Fibroblast of peridontal ligament (primary cell): ENCODE measurements at regions not wholly inside any gene's neighbourhood (a gene's known extent, or its start where the extent isn't known, plus 50 kb on each side); places are given as distances from the start of the nearest gene placed in this dataset.
"Not testable (repeated sequence)": the region's sequence is repeated elsewhere in the genome, so short reads cannot be mapped to it uniquely, and the experiment has no call there.

ENCODE experiments used
- DNase-seq: peaks from one replicate; pipeline ENCODE4 v3.0.0-alpha.2; 2010; ENCODE audit errors: extremely low read depth

DNA sequence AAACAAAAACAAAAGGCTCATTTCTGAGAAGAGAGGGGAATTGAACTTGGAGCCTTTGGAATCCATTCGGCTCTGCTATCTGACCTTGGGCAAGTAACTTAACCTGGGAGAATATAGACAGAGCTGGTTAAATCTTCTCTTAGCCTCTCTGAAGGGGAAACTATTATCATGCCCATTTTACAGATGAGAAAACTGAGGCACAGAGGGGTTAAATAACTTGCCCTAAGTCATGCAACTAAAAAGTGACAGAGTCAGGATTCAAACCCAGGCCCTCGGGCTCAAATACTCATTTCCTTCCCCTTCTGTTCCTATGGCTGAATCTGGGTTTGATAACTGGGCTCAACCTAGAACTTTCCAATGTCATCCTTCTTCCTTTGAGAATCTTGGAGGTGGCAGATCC is 291.3 kb upstream of the MSX2 start:
- no peak for DNase-seq

DNA sequence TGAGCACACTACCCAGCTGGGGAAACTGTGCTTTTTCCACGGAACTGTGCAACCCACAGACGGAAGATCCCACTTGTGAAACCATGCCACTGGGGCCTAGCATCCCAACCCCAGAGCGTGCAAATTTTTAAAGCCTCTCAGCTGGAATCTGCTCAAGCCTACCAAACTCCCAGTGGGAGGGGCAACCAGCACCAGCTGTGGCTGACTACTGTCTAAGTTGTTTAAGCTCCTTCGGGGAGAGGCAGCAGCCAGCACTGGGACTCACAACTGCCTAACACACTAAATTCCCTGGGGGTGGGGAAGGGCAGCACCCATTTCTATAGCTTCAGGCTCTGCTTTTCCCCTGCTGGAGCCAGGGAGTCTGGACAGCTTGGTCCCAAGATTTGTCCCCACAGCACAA is 287.6 kb upstream of the MSX2 start:
- no peak for DNase-seq

DNA sequence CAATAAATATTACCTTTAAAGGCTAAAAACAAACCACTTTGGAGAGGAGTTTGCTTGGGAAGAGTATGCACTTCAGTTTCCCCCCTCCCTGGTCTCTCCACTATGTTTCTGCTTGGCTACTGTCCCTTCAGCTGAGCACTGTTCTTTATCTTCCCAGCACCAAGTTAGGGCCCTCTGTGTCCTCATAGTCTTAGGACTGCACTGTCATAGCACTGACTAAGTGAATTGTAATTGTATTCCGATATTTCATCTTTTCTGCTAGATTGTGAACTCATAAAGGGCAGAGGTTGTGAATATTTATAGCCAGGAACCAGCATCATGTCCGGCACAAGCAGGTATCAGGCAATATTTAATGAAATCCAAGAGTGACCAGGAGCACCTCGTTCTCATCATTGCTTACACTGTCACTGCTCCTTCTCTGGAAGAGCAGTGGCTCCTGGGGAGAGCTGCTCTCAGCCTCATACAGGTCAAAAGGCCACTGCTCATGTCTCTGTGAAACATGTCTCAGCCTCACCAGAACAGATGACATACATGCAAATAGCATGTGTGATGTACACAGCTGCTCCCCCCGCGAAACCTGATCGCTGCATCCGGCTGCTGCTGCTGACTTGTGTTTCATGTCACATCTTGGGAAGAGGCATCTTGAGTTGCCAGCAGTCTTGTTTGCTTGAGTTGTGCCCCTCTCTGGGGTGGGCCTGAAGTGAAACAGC is 279.7 kb upstream of the MSX2 start:
- DNase-seq = no peak

DNA sequence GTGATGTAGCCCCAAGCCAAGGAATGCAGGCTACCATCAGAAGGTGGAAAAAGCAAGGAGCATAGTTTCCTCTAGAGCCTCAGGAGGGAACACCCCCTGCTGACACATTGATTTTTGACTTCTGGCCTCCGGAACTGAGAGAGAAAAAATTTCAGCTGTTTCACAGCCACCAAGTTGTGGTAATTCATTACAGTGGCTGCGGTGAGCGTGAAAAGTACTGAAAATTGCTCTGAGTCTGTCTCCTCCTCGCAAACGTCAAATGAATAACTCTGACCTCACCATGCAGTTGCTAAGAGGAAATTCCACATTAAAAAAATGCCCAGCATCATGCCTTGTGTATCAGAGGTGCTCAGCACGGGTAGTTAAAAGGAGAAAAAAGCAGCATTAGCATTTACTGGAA is 277.9 kb upstream of the MSX2 start:
- no peak for DNase-seq

DNA sequence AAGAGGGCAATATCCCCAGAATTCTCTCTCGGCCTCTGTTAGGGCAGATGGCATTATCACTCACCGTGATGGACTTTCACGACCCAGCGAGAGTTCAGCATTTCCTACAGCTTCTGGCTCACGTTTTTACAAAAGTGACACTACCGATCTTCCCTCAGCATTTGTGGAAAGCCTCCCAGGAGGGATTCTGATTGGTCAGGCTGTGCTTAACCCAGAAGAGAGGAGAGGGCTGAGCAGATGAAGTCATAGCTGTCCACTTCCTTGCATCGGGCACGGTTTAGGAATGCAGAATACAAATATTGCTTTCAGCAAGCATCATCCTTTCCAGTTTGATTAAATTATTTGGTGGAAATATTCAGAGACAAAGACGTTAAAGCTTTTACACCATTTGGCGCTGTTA is 277.4 kb upstream of the MSX2 start:
- no peak for DNase-seq

DNA sequence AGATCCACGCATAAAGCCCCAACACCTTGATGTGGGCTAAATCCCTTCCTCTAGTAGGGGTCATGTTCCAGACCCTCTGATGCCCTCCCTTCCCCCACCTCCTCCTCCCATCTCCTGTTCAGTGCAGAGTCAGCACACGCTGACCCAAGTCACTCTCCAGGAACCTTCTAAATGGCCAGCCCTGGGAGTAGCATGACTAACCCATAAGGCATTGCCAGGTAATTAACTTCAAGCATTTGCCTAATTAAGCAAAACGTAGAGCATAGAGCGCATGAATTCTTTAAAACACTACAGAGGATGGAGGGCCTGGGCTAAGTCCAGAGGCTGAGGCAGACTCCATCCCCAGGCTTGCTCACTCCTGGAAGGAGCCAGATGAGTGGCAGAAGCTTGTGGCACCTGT is 276.3 kb upstream of the MSX2 start:
- DNase-seq = no peak

DNA sequence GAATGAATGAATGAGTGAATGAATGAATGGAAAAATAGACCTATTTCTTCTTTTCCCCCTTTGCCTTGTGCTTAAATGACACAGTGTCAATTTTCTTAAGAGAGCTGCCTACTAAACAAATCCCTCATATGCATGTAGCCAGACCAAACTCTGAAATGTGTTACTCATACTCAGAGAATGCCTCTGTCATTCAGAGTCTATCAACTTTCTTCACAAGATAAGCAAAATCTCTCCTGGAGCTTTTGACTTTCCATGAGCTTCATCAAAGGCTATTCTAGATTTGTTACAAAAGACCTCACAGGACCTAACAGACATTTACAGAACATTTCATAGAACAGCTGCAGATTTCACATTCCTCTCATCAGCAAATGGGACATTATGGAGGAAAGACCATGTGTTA is 275.7 kb upstream of the MSX2 start:
- DNase-seq = no peak

DNA sequence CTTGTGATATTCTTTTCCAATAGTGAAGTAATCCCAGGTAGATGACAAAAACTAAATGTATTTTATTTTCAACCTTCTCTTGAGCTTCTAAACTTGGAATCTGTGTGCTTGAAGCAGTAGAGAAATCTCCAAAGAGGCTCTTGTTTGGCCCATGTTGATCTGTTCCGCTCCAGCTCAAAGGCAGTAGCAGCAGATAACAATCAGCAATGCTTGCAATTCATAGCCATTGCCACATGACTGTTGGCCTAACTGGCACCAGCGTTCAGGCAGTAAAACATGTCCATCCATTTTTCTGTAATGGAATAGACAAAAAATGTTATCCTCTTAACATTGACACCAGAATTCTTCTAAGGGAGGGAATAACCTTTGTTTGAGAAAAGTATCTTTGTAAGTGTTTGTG is 270.7 kb upstream of the MSX2 start:
- DNase-seq = no peak

DNA sequence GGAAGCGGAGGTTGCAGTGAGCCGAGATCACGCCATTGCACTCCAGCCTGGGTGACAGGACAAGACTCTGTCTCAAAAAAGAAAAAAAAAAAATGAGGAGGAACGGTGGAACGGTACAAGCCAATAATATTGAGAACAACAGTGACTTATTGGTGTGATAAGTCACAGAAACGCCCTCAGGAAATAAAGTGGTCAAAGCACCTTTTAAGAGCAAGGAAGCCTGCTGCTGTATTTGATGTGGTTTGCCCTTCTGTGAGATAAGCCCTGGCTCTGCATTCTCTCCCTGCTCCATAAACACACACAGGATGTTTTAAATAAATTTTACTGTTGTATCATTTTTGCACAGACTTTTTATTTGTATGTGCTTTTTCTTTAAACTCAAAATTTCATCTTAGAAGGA is 269.9 kb upstream of the MSX2 start:
- DNase-seq = no peak

DNA sequence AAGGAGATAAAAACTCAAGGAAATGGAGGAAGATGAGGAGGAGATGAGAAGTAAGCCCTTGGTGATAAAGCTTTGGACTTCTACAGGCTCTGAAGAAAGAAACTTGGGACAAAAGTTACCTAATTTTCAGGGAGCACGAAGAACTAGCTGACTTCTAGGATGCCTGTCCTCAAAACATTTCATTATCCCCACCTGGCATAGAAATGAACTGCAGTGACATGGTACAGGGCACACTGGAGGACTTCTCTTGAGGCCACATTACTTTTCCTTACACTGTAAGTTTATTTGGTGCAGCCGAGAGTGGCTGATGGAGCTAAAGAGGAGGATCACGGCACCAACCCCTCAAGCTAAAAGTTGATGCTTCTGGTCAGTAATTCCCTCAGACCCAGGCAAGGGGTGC is 269.5 kb upstream of the MSX2 start:
- no peak for DNase-seq

DNA sequence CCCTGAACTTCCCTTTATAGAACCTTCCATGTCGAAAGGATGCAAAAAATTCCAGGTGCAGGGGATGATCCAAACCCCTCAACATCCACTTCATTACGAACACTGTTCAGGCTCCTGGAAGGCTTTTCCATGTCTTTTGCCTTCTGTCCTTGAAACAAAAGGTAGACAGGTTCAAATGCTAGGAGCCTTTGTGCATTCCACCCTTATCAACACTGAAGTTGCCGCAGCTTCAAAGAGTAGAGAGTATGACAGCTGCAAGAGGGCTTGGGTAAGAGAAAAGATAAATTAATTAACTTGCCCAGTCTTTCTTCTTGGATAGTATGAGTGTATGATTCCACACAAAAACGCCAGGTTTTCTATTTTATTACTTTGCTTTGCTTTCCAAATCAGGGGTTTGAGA is 269.1 kb upstream of the MSX2 start:
- no peak for DNase-seq

DNA sequence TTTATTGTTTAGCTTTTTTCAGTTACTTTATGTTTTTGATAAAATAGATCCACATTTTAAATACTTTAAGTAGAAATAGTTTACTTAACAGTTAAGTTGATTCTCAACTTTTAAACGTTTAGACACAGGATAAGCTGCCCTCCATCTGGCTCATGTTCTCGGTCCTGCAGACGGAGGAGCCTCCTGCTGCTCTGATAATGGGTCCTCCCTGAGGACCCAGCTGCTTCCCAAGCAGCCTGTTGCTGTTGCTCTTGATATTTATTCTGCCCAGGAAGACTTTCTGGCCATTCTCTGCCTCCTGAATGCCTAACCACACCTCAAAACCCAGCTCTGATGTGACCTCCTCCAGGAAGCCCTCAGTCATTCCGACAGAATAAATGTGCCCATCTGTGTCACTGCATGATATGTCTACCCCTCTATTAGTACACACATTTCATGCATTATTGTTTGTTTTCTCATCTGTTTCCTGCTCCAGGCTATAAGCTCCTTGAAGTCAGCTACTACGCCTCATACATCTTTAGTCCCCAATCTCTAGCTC is 267.2 kb upstream of the MSX2 start:
- DNase-seq = no peak

DNA sequence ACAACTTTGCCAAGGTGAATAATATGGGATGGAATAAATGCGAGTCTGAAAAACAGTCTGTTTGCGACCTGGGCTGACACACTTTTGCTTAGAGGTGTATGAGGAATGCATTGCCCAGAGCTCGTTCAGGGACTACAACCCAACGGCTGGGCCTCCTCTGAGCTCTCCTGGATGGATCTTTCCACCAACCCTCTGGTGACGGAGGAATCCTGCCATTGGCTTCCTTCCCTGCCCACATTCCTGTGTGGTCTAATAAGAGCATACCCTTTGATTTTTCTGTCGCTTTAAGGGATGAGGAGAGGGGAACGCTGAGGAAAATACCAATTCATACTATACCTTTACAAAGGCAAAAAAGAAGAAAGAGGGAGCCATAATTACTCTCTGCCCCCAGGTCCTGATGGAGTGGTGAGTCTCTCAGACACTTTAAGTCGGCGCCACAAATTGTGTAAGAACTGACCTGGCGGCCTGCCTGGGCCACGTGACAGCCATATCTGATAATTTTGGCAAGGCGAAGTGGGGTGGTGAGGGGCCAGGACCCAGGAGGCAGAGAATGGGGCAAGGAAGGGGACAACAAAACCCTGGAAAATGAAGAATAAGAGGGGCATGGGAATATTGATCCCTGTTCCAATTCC is 265.2 kb upstream of the MSX2 start:
- DNase-seq = no peak

DNA sequence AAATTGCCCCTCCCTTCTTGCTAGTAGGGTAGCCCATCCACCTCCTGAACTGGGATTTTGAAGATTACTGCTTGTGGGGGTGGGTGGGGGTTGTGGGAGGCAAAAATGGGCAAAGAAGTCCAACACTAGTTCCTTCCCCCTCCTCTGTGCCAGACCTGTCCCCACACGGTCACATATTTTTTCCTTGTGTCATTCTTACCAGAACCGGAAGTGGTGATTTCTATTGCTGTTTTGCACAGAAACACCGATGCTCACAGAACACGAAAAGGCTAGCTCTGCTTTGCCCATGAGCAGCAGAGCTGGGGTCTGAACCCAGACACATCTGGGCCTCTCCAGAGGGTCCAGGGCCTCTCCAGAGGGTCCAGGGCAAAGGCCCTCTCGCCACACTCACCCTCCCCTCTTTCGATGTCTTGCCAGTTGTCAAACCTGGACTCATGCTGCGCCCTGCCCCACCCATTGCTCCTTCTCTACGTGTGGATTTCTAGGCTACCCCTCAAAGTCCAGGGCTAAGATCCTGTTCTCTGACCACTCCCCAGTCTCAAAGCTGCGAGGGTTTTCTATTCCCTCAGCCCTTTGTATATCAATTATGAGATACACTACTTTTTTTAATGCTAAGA is 264.4 kb upstream of the MSX2 start:
- DNase-seq = no peak

DNA sequence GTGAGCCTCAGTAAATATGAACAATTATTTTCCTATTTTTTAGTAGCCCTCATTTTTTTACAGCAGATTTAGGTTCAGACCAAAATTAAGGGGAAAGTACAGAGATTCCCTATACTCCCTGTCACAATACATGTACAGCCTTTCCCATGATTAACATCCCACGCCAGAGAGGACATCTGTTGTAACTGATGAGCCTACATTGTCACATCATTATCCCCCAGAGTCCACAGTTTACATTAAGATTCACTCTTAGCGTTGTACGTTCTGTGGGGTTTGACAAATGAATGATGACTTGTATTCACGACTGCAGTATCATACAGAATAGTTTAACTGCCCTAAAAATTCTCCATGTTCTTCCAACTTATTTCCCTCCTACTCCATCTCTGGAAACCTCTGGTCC is 262.3 kb upstream of the MSX2 start:
- no peak for DNase-seq

DNA sequence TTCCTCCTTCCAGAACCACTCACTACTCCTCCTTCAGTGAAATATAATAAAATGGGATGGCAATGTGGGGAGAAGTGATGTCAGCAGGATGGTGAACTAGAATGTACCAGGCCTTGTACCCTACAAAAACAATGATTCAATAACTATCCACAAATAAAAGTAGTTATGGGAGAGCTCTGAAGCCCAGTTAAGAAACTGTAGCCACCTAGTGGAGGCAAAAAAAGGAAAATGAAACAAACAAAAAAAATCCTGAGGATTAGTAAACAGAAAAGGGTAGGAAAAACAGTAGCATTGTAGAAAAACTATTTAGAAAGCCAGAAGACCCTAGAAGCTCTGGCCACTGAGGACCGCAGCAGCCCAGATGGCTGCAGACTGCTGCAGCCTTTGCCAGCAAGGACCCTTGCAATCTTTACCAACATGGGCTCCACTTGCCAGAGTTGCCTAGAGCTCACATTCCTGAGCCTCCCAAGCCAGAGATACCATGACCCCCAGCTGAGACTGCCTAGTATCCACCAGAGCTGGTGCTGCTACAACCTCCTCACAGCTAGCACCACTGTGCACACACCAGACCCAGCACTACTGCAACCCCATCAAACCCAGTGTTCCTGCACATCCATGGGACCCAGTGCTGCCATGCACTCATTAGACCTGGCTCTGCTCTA is 259.7 kb upstream of the MSX2 start:
- DNase-seq = no peak

DNA sequence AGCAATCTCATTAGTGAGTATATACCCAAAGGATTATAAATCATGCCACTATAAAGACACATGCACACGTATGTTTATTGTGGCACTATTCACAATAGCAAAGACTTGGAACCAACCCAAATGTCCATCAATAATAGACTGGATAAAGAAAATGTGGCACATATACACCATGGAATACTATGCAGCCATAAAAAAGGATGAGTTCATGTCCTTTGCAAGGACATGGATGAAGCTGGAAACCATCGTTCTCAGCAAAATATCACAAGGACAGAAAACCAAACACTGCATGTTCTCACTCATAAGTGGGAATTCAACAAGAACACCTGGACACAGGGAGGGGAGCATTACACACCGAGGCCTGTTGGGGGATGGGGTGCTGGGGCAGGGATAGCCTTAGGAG is 252.9 kb upstream of the MSX2 start:
- DNase-seq = not testable (repeated sequence)

DNA sequence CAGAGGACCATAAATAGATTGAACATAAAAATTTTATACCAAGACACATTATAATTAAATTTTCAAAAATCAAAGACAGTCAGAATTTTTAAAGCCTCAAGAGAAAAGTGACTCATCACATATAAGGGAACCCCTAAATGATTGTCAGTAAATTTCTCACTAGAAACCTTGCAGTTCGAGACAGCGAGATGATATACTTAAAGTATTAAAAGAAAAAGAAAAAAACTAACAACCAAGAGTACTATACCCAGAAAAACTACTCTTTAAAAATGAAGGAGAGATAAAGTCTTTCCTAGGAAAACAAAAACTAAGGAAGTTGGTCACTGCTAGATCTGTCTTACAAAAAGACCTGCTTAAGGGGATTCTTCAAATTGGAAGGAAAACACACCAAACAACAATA is 251.4 kb upstream of the MSX2 start:
- no peak for DNase-seq

DNA sequence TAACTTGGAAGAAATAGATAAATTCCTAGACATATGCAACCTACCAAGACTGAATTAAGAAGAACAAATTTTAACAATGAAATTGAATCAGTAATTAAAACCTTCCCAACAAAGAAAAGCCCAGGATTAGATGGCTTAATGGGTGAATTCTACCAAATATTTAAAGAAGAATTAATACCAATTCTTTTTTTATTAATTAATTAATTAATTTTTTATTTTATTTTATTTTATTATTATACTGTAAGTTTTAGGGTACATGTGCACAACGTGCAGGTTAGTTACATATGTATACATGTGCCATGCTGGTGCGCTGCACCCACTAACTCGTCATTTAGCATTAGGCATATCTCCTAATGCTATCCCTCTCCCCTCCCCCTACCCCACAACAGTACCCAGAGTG is 248.4 kb upstream of the MSX2 start:
- DNase-seq = not testable (repeated sequence)

DNA sequence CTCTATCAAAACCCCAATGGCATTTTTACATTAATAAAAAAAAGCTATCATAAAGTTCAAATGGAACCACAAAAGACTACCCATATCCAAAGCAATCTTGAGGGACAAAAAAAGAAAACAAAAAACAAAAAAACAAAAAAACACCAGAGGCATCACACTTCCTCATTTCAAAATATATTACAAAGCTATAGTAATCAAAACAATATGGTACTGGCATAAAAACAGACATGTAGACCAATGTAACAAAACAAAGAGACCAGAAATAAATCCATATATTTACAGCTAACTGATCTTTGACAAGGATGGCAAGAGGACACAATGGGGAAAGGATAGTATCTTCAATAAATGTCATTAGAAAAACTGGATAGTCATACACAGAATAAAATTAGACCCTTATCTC is 245.1 kb upstream of the MSX2 start:
- no peak for DNase-seq

DNA sequence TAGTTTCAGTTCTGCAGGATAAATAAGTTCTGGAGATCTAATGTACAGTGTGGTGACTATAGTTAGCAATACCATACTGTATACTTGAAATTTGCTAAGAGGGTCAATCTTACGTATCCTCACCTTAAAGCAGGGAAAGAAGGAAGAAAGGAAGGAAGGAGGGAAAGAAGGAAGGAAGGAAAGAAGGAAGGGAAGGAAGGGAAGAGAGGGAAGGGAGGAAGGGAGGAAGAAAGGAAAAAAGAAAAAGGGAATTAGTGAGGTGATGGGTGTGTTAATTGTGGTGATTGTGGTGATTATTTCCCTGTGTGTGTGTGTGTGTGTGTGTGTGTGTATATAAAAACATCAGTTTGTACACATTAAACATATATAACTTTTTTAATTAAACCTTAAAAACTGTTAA is 242.6 kb upstream of the MSX2 start:
- DNase-seq = no peak

DNA sequence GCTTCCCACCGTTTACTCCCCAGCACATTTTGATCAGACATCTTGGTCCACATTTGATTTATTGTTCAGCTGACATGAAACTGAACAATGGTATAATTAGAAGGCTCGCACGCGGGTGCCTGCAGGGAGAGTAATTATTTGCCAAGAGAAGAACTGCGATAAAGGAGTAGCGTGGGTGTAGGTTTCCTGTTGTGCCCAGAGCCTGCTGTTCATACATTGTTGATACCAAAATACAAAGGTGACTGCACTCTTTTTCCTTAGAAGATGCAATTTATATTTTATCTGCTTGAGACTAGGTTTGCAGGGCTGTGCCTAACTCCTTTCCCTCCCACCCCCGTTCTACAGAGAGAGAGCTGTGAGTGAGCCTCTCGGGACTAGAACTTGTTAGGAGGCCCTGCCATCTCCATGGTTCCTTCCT is 241.8 kb upstream of the MSX2 start:
- no peak for DNase-seq

DNA sequence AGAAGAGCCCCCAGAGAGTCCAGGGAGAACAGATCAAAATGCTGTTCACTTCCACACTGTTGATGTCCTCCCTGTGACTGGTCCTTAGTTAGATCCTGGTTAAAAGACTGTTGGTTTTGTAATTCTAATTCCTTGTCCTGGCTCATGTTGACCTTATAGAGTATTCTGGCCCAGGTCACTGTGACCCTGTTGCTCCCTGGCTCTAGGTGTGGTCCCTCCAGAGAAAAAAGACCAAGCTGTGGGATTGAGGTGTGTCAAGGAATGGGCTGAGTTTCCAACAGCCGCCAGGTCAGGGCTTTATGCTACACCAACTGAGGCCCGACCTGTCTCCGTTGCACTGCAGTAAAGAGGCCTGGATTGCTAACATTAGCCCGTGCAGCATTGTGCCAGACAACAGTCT is 241.0 kb upstream of the MSX2 start:
- no peak for DNase-seq
